ENCODE measurements at regions not wholly inside any gene's neighbourhood (a gene's known extent, or its start where the extent isn't known, plus 50 kb on each side); places are given as distances from the start of the nearest gene placed in this dataset.

GRCh38 chr1:220367833-220368232, 95.6 kb upstream of the RAB3GAP2 start:
- Mint-ChIP-seq H3K27ac (no peak overlapping the region), H3K27me3 (no peaks in the 10 kb centered on the region), H3K9me3 (no peaks in the 10 kb centered on the region), H3K36me3 (ENCODE audit: low read depth) (no peaks in the 10 kb centered on the region), H3K4me3 (no peak overlapping the region), H3K4me1 (no peaks in the 10 kb centered on the region)
- ChIA-PET POLR2A (no interaction called here), CTCF (no interaction called here)
- no peak for DNase-seq

- Mint-ChIP-seq H3K36me3 (ENCODE audit: low read depth) (no peaks in the 10 kb centered on the region), H3K4me1 (no peaks in the 10 kb centered on the region), H3K9me3 (no peaks in the 10 kb centered on the region), H3K27me3 (no peaks in the 10 kb centered on the region), H3K27ac (no peak overlapping the region), H3K4me3 (no peak overlapping the region)
- ChIA-PET CTCF (no interaction called here), POLR2A (no interaction called here)
- DNase-seq = no peak
These were observed 94.0 kb upstream of the RAB3GAP2 start for GRCh38 chr1:220366269-220366668.

GRCh38 chr1:220363196-220363837, 91.1 kb upstream of the RAB3GAP2 start:
- Mint-ChIP-seq H3K27me3 (no peaks in the 10 kb centered on the region), H3K36me3 (ENCODE audit: low read depth) (no peaks in the 10 kb centered on the region), H3K4me3 (no peak overlapping the region), H3K9me3 (no peaks in the 10 kb centered on the region), H3K4me1 (no peaks in the 10 kb centered on the region), H3K27ac (no peak overlapping the region)
- DNase-seq = no peak
- ChIA-PET POLR2A (no interaction called here), CTCF (no interaction called here)

- ChIA-PET CTCF (no interaction called here), POLR2A (no interaction called here)
- H3K27me3 Mint-ChIP-seq = no peaks in the 10 kb centered on the region
These were observed 85.0 kb upstream of the RAB3GAP2 start for GRCh38 chr1:220356981-220357850.

GRCh38 chr1:220353229-220354012, 81.2 kb upstream of the RAB3GAP2 start:
- no peak overlapping the region for H3K27ac Mint-ChIP-seq
- peaks cover 6% of the 10 kb centered on the region for H3K27me3 Mint-ChIP-seq
- no peaks in the 10 kb centered on the region for H3K9me3 Mint-ChIP-seq
- H3K36me3 Mint-ChIP-seq (ENCODE audit: low read depth) = no peaks in the 10 kb centered on the region
- ChIA-PET POLR2A (no interaction called here), CTCF (no interaction called here)
- H3K4me1 Mint-ChIP-seq = no peaks in the 10 kb centered on the region
- H3K4me3 Mint-ChIP-seq = no peak overlapping the region
- DNase-seq = no peak

More at GRCh38 chr1:220356981-220357850, 85.0 kb upstream of the RAB3GAP2 start:
- DNase-seq = no peak
- Mint-ChIP-seq H3K4me3 (no peak overlapping the region), H3K4me1 (no peaks in the 10 kb centered on the region), H3K27ac (no peak overlapping the region), H3K36me3 (ENCODE audit: low read depth) (no peaks in the 10 kb centered on the region), H3K9me3 (no peaks in the 10 kb centered on the region)

GRCh38 chr1:220348211-220348610, 76.0 kb upstream of the RAB3GAP2 start:
- DNase-seq = no peak
- Mint-ChIP-seq H3K4me1 (no peaks in the 10 kb centered on the region), H3K36me3 (ENCODE audit: low read depth) (no peaks in the 10 kb centered on the region), H3K9me3 (no peaks in the 10 kb centered on the region), H3K4me3 (no peak overlapping the region), H3K27ac (no peak overlapping the region), H3K27me3 (peaks cover 11% of the 10 kb centered on the region)
- CTCF ChIA-PET = no interaction called here
- POLR2A ChIA-PET = no interaction called here

GRCh38 chr1:220347654-220348175, 75.5 kb upstream of the RAB3GAP2 start:
- H3K36me3 Mint-ChIP-seq (ENCODE audit: low read depth) = no peaks in the 10 kb centered on the region
- DNase-seq = no peak
- ChIA-PET POLR2A (no interaction called here), CTCF (no interaction called here)
- no peak overlapping the region for H3K27ac Mint-ChIP-seq
- H3K4me3 Mint-ChIP-seq = no peak overlapping the region
- H3K4me1 Mint-ChIP-seq = no peaks in the 10 kb centered on the region
- peaks cover 11% of the 10 kb centered on the region for H3K27me3 Mint-ChIP-seq
- no peaks in the 10 kb centered on the region for H3K9me3 Mint-ChIP-seq

- CTCF ChIA-PET = no interaction called here
- POLR2A ChIA-PET = no interaction called here
These were observed 72.5 kb upstream of the RAB3GAP2 start for GRCh38 chr1:220344745-220345144.

GRCh38 chr1:220342853-220343252, 70.6 kb upstream of the RAB3GAP2 start:
- Mint-ChIP-seq H3K27ac (no peak overlapping the region), H3K27me3 (peaks cover 5% of the 10 kb centered on the region), H3K36me3 (ENCODE audit: low read depth) (no peaks in the 10 kb centered on the region), H3K9me3 (no peaks in the 10 kb centered on the region), H3K4me3 (no peak overlapping the region), H3K4me1 (no peaks in the 10 kb centered on the region)
- no peak for DNase-seq
- ChIA-PET POLR2A (no interaction called here), CTCF (interaction anchor here (0.7 kb wide), 1 partner anchor 462 kb away, joined by 3 read pairs; no protein-coding TSS in a partner anchor)

More at GRCh38 chr1:220344745-220345144, 72.5 kb upstream of the RAB3GAP2 start:
- Mint-ChIP-seq H3K27me3 (peaks cover 6% of the 10 kb centered on the region), H3K4me1 (no peaks in the 10 kb centered on the region), H3K4me3 (no peak overlapping the region), H3K27ac (no peak overlapping the region), H3K9me3 (no peaks in the 10 kb centered on the region), H3K36me3 (ENCODE audit: low read depth) (no peaks in the 10 kb centered on the region)
- DNase-seq = no peak

GRCh38 chr1:220341126-220341525, 68.9 kb upstream of the RAB3GAP2 start:
- H3K27me3 Mint-ChIP-seq = peaks cover 2% of the 10 kb centered on the region
- H3K36me3 Mint-ChIP-seq (ENCODE audit: low read depth) = no peaks in the 10 kb centered on the region
- H3K27ac Mint-ChIP-seq = no peak overlapping the region
- no peak overlapping the region for H3K4me3 Mint-ChIP-seq
- DNase-seq = no peak
- CTCF ChIA-PET = no interaction called here
- no peaks in the 10 kb centered on the region for H3K9me3 Mint-ChIP-seq
- POLR2A ChIA-PET = no interaction called here
- no peaks in the 10 kb centered on the region for H3K4me1 Mint-ChIP-seq

GRCh38 chr1:220339581-220339980, 67.3 kb upstream of the RAB3GAP2 start:
- no peak for DNase-seq
- no peaks in the 10 kb centered on the region for H3K27me3 Mint-ChIP-seq
- H3K27ac Mint-ChIP-seq = no peak overlapping the region
- H3K36me3 Mint-ChIP-seq (ENCODE audit: low read depth) = no peaks in the 10 kb centered on the region
- POLR2A ChIA-PET = no interaction called here
- no peaks in the 10 kb centered on the region for H3K9me3 Mint-ChIP-seq
- CTCF ChIA-PET = no interaction called here
- H3K4me3 Mint-ChIP-seq = no peak overlapping the region
- no peaks in the 10 kb centered on the region for H3K4me1 Mint-ChIP-seq

GRCh38 chr1:220338759-220339158, 66.5 kb upstream of the RAB3GAP2 start:
- Mint-ChIP-seq H3K27me3 (no peaks in the 10 kb centered on the region), H3K4me1 (no peaks in the 10 kb centered on the region), H3K36me3 (ENCODE audit: low read depth) (no peaks in the 10 kb centered on the region), H3K4me3 (no peak overlapping the region), H3K9me3 (no peaks in the 10 kb centered on the region), H3K27ac (no peak overlapping the region)
- CTCF ChIA-PET = interaction anchor here (0.7 kb wide), 1 partner anchor 142 kb away, joined by 3 read pairs; no protein-coding TSS in a partner anchor
- no peak for DNase-seq
- POLR2A ChIA-PET = no interaction called here

GRCh38 chr1:220336391-220337031, 64.3 kb upstream of the RAB3GAP2 start:
- no peak for DNase-seq
- no peaks in the 10 kb centered on the region for H3K9me3 Mint-ChIP-seq
- CTCF ChIA-PET = no interaction called here
- H3K4me1 Mint-ChIP-seq = no peaks in the 10 kb centered on the region
- H3K27ac Mint-ChIP-seq = no peak overlapping the region
- POLR2A ChIA-PET = no interaction called here
- H3K4me3 Mint-ChIP-seq = no peak overlapping the region
- H3K27me3 Mint-ChIP-seq = no peaks in the 10 kb centered on the region
- H3K36me3 Mint-ChIP-seq (ENCODE audit: low read depth) = no peaks in the 10 kb centered on the region

All from activated CD4-positive, alpha-beta memory T cell treated with anti-CD3 and anti-CD28 coated beads, Interleukin-2, amount 10 ng/mL, durations not matched to agents 7 days and 5 days (primary cell).